Mesodermal cell (in vitro differentiated cells): ENCODE measurements at regions not wholly inside any gene's neighbourhood (a gene's known extent, or its start where the extent isn't known, plus 50 kb on each side); places are given as distances from the start of the nearest gene placed in this dataset.

Experiments
- H3K27ac ChIP-seq: 2 replicates; pipeline ENCODE4 v1.7.0; 2013; ENCODE audit warnings: mild to moderate bottlenecking, low read depth, low read length, moderate library complexity; ENCODE audit not compliant: severe bottlenecking
- H3K36me3 ChIP-seq: 2 replicates; pipeline ENCODE4 v1.7.1; 2013; ENCODE audit warnings: mild to moderate bottlenecking, low read length, moderate library complexity; ENCODE audit not compliant: control insufficient read depth, insufficient read depth
- H3K4me1 ChIP-seq: one replicate; pipeline ENCODE4 v1.7.1; 2013; ENCODE audit warnings: mild to moderate bottlenecking, low read length; ENCODE audit not compliant: insufficient read depth, control insufficient read depth, poor library complexity, severe bottlenecking
- H3K4me3 ChIP-seq: 2 replicates; pipeline ENCODE4 v1.7.0; 2013; ENCODE audit warnings: low read length, control low read depth, mild to moderate bottlenecking; ENCODE audit not compliant: insufficient read depth, poor library complexity, severe bottlenecking; ENCODE audit errors: extremely low read depth
- H3K9me3 ChIP-seq: 2 replicates; pipeline ENCODE4 v1.7.1; 2013; ENCODE audit warnings: mild to moderate bottlenecking, low read length, moderate library complexity; ENCODE audit not compliant: control insufficient read depth
- WGBS, 2 experiments: methylation state at CpG; one replicate each; pipeline ENCODE4 v1.1.5; 2013; ENCODE audit warnings: missing lambda C conversion rate in 2 of 2; ENCODE audit not compliant: insufficient coverage in 2 of 2; 5-methylcytosine and 5-hydroxymethylcytosine counted together

GRCh38 chr7:67391168-67391567, 394.5 kb downstream of the TYW1 start:
- Histone ChIP-seq H3K4me1 (no peaks in the 10 kb centered on the region), H3K27ac (no peak overlapping the region), H3K9me3 (no peaks in the 10 kb centered on the region), H3K36me3 (no peaks in the 10 kb centered on the region), H3K4me3 (no peak overlapping the region)
- 83 to 87% methylated on average over 19 of the region's 19 CpGs for WGBS, 2 experiments

GRCh38 chr7:67392596-67393438, 396.2 kb downstream of the TYW1 start:
- WGBS, 2 experiments = 72% methylated on average over 13 to 14 of the region's 16 CpGs
- H3K4me1 ChIP-seq = no peaks in the 10 kb centered on the region
- no peak overlapping the region for H3K4me3 ChIP-seq
- no peaks in the 10 kb centered on the region for H3K9me3 ChIP-seq
- H3K36me3 ChIP-seq = no peaks in the 10 kb centered on the region
- H3K27ac ChIP-seq = no peak overlapping the region

- Histone ChIP-seq H3K4me1 (no peaks in the 10 kb centered on the region), H3K27ac (no peak overlapping the region), H3K36me3 (no peaks in the 10 kb centered on the region), H3K9me3 (no peaks in the 10 kb centered on the region), H3K4me3 (no peak overlapping the region)
- WGBS, 2 experiments = 67% methylated on average over 1 of the region's 1 CpG; no CpG with 5 or more reads in 1 of the 2 experiments
Observed at GRCh38 chr7:67393903-67394302, 397.3 kb downstream of the TYW1 start.

GRCh38 chr7:67398916-67399315, 402.3 kb downstream of the TYW1 start:
- Histone ChIP-seq H3K36me3 (no peaks in the 10 kb centered on the region), H3K9me3 (peaks cover 6% of the 10 kb centered on the region), H3K4me3 (no peak overlapping the region), H3K27ac (no peak overlapping the region), H3K4me1 (no peaks in the 10 kb centered on the region)
- 89% methylated on average over 7 of the region's 7 CpGs for WGBS, 2 experiments

- Histone ChIP-seq H3K4me1 (no peaks in the 10 kb centered on the region), H3K27ac (no peak overlapping the region), H3K9me3 (peaks cover 6% of the 10 kb centered on the region), H3K4me3 (no peak overlapping the region), H3K36me3 (no peaks in the 10 kb centered on the region)
- 83 to 100% methylated on average over 1 of the region's 3 CpGs for WGBS, 2 experiments
Observed at GRCh38 chr7:67401492-67401891, 404.9 kb downstream of the TYW1 start.

- Histone ChIP-seq H3K4me3 (no peak overlapping the region), H3K9me3 (peaks cover 6% of the 10 kb centered on the region), H3K4me1 (no peaks in the 10 kb centered on the region), H3K27ac (no peak overlapping the region), H3K36me3 (no peaks in the 10 kb centered on the region)
- WGBS, 2 experiments = 79 to 80% methylated on average over 2 of the region's 4 CpGs
Observed at GRCh38 chr7:67402280-67402679, 405.6 kb downstream of the TYW1 start.

GRCh38 chr7:67406976-67407375, 410.3 kb downstream of the TYW1 start:
- 80% methylated on average over 1 of the region's 1 CpG; no CpG with 5 or more reads in 1 of the 2 experiments for WGBS, 2 experiments
- peaks cover 6% of the 10 kb centered on the region for H3K9me3 ChIP-seq
- no peak overlapping the region for H3K27ac ChIP-seq

GRCh38 chr7:67407392-67408071, 410.9 kb downstream of the TYW1 start:
- no peak overlapping the region for H3K27ac ChIP-seq

More at GRCh38 chr7:67406976-67407375, 410.3 kb downstream of the TYW1 start:
- no peaks in the 10 kb centered on the region for H3K36me3 ChIP-seq
- H3K4me1 ChIP-seq = no peaks in the 10 kb centered on the region
- no peak overlapping the region for H3K4me3 ChIP-seq

GRCh38 chr7:67408109-67408508, 411.5 kb downstream of the TYW1 start:
- Histone ChIP-seq H3K4me1 (no peaks in the 10 kb centered on the region), H3K9me3 (peaks cover 2% of the 10 kb centered on the region), H3K27ac (no peak overlapping the region), H3K4me3 (no peak overlapping the region), H3K36me3 (no peaks in the 10 kb centered on the region)

More at GRCh38 chr7:67407392-67408071, 410.9 kb downstream of the TYW1 start:
- H3K36me3 ChIP-seq = no peaks in the 10 kb centered on the region
- H3K9me3 ChIP-seq = peaks cover 6% of the 10 kb centered on the region
- no peak overlapping the region for H3K4me3 ChIP-seq
- H3K4me1 ChIP-seq = no peaks in the 10 kb centered on the region
- WGBS, 2 experiments = 88 to 96% methylated on average over 8 of the region's 9 CpGs

- 20 to 48% methylated on average over 1 to 2 of the region's 3 CpGs for WGBS, 2 experiments
- no peaks in the 10 kb centered on the region for H3K4me1 ChIP-seq
- H3K4me3 ChIP-seq = no peak overlapping the region
- H3K36me3 ChIP-seq = no peaks in the 10 kb centered on the region
- H3K27ac ChIP-seq = no peak overlapping the region
- no peaks in the 10 kb centered on the region for H3K9me3 ChIP-seq
Observed at GRCh38 chr7:67413670-67414069, 417.0 kb downstream of the TYW1 start.

GRCh38 chr7:67414858-67415257, 418.2 kb downstream of the TYW1 start:
- H3K36me3 ChIP-seq = no peaks in the 10 kb centered on the region
- H3K27ac ChIP-seq = no peak overlapping the region
- H3K4me3 ChIP-seq = no peak overlapping the region
- WGBS, 2 experiments = 78 to 90% methylated on average over 3 to 5 of the region's 6 CpGs
- H3K4me1 ChIP-seq = no peaks in the 10 kb centered on the region
- no peaks in the 10 kb centered on the region for H3K9me3 ChIP-seq
